K562 (cell line): ENCODE measurements at regions not wholly inside any gene's neighbourhood (a gene's known extent, or its start where the extent isn't known, plus 50 kb on each side); places are given as distances from the start of the nearest gene placed in this dataset.

ENCODE experiments used
- ATAC-seq: fragments of 200-7000 bp; cut with Tn5 transposase; 3 replicates; pipeline ENCODE4 v1.9.1; 2020; ENCODE audit warnings: moderate library complexity
- BruUV-seq: library from RNA; stranded (reverse); fragments of 400-500 nt; replicated peaks from 2 replicates; lab custom pipeline; 2021; lab: Mats Ljungman, UMichigan
- CTCF ChIA-PET: fragments of 300-600 bp; formaldehyde crosslinking; extraction: SDS; loops from one replicate; lab custom pipeline; 2021; ENCODE audit warnings: low intra/inter-chr PET ratio; lab: Yijun Ruan, JAX
- POLR2A ChIA-PET: fragments of 300-600, 350-650 bp; sonication (Branson Sonifier 250); formaldehyde crosslinking; extraction: SDS; loops from one replicate; lab custom pipeline; 2021; ENCODE audit warnings: antibody characterized with exemption, inconsistent platforms; lab: Yijun Ruan, JAX
- DNase-seq, 4 experiments: peaks; one replicate each; pipeline versions ENCODE4 v3.0.0 to v3.0.0-alpha.2; 2011 to 2018; ENCODE audit warnings: low spot score in 3 of 4, mixed read lengths in 3 of 4; ENCODE audit errors: extremely low read depth in 1 of 4
- FAIRE-seq: peaks from 2 replicates; lab custom pipeline; 2011; peaks lifted over from hg19 to GRCh38; lab: Jason Lieb, UNC
- H2AFZ ChIP-seq: 2 replicates; pipeline ENCODE4 v1.6.0; 2011; ENCODE audit warnings: low read depth, low read length, control low read depth, inconsistent platforms
- H3K27ac ChIP-seq: fragments of 200-600 bp; 3 replicates; pipeline ENCODE4 v1.8.0; 2011; ENCODE audit warnings: low read depth, mild to moderate bottlenecking, control low read depth, inconsistent platforms, low read length, moderate library complexity, mixed read lengths; ENCODE audit errors: extremely low read depth
- H3K27me3 ChIP-seq, 2 experiments: fragments of 300-600 bp in 1 of 2; 2 replicates in 1 of 2; 3 replicates in 1 of 2; pipeline versions ENCODE4 v1.6.0 to v1.8.0; 2011; ENCODE audit warnings: inconsistent platforms in 2 of 2, low read length in 2 of 2, mild to moderate bottlenecking in 1 of 2, mixed read lengths in 1 of 2, moderate library complexity in 1 of 2; ENCODE audit not compliant: control insufficient read depth in 2 of 2, insufficient read depth in 2 of 2
- H3K36me3 ChIP-seq: fragments of 300-600 bp; 3 replicates; pipeline ENCODE4 v1.8.0; 2011; ENCODE audit warnings: mild to moderate bottlenecking, low read length, inconsistent platforms; ENCODE audit not compliant: control insufficient read depth, insufficient read depth
- H3K4me1 ChIP-seq, 2 experiments: fragments of 200-600 bp in 1 of 2; replicated peaks in 1 of 2; 2 replicates in 1 of 2; 3 replicates in 1 of 2; pipeline versions ENCODE4 v1.5.1 to v1.8.0; 2011; ENCODE audit warnings: inconsistent platforms in 2 of 2, low read length in 2 of 2, mild to moderate bottlenecking in 1 of 2, mixed read lengths in 1 of 2, moderate library complexity in 1 of 2; ENCODE audit not compliant: control insufficient read depth in 2 of 2, insufficient read depth in 2 of 2
- H3K4me2 ChIP-seq: 2 replicates; pipeline ENCODE4 v1.6.1; 2011; ENCODE audit warnings: low read length, control low read depth, inconsistent platforms, mixed read lengths; ENCODE audit not compliant: insufficient read depth
- H3K4me3 ChIP-seq: fragments of 200-600 bp; sonication (generic), shearing (Covaris generic); 2 replicates; pipeline ENCODE4 v1.5.1; 2016; ENCODE audit warnings: control low read depth, inconsistent platforms
- H3K79me2 ChIP-seq: fragments of 200-600 bp; 3 replicates; pipeline ENCODE4 v1.8.0; 2011; ENCODE audit warnings: low read length, inconsistent platforms; ENCODE audit not compliant: control insufficient read depth, insufficient read depth
- H3K9ac ChIP-seq, 2 experiments: 2 replicates each; pipeline versions ENCODE4 v1.6.0 to v1.6.1; 2011; ENCODE audit warnings: low read depth in 2 of 2, low read length in 2 of 2, control low read depth in 1 of 2, inconsistent platforms in 1 of 2, mild to moderate bottlenecking in 1 of 2, mixed read lengths in 1 of 2; ENCODE audit not compliant: insufficient read depth in 1 of 2
- H3K9me1 ChIP-seq: one replicate; pipeline ENCODE4 v1.6.0; 2011; ENCODE audit warnings: inconsistent platforms, mild to moderate bottlenecking, low read length, moderate library complexity; ENCODE audit not compliant: control insufficient read depth, insufficient read depth
- H3K9me3 ChIP-seq: replicated peaks from 2 replicates; pipeline ENCODE4 v1.5.1; 2011; ENCODE audit warnings: low read depth, low read length, inconsistent platforms; ENCODE audit not compliant: control insufficient read depth, insufficient read depth
- H4K20me1 ChIP-seq: replicated peaks from 2 replicates; pipeline ENCODE4 v1.6.1; 2011; ENCODE audit warnings: low read length, inconsistent platforms, mixed read lengths; ENCODE audit not compliant: control insufficient read depth, insufficient read depth
- HDAC8 ChIP-seq: fragments of 450-650 bp; IDR thresholded peaks from 2 replicates; pipeline ENCODE4 v1.6.1; 2016; ENCODE audit warnings: mild to moderate bottlenecking, missing genetic modification characterization, moderate library complexity, missing compliant biosample characterization
- KAT8 ChIP-seq: fragments of 450-650 bp; IDR thresholded peaks from 2 replicates; pipeline ENCODE4 v1.6.1; 2016; ENCODE audit warnings: low read depth, mild to moderate bottlenecking
- SMAD2 ChIP-seq: fragments of 150-350 bp; IDR thresholded peaks from 2 replicates; pipeline ENCODE4 v1.6.1; 2014; ENCODE audit warnings: low read depth, mild to moderate bottlenecking, low read length
- TGIF2 ChIP-seq: sonication (generic); formaldehyde crosslinking; IDR thresholded peaks from 2 replicates; pipeline ENCODE4 v1.8.1; 2022; ENCODE audit warnings: mild to moderate bottlenecking, missing genetic modification reagents, moderate library complexity
- ZBED1 ChIP-seq: IDR thresholded peaks from 2 replicates; pipeline ENCODE4 v1.6.1; 2014
- ZFP30 ChIP-seq: fragments of 250-450 bp; sonication (Bioruptor Pico); IDR thresholded peaks from 2 replicates; pipeline ENCODE4 v1.8.0; 2022; ENCODE audit warnings: moderate library complexity, mild to moderate bottlenecking, inconsistent platforms, borderline replicate concordance
- ZNF583 ChIP-seq: fragments of 250-450 bp; sonication (Bioruptor Pico); IDR thresholded peaks from 2 replicates; pipeline ENCODE4 v1.4.0; 2020
- ZNF717 ChIP-seq: fragments of 250-450 bp; sonication (Bioruptor Pico); IDR thresholded peaks from 2 replicates; pipeline ENCODE4 v1.5.0; 2021
- WGBS: fragments of 100-300 bp; shearing (Covaris generic); methylation state at CpG from one replicate; pipeline ENCODE4 v1.1.6; 2016; ENCODE audit warnings: low coverage, mixed read lengths; ENCODE audit not compliant: insufficient coverage; ENCODE audit errors: missing lambda C conversion rate; 5-methylcytosine and 5-hydroxymethylcytosine counted together
- in situ Hi-C: fragments of 300-500 bp; cut with MboI; formaldehyde crosslinking; loops from 4 replicates; pipeline ENCODE4 v1.15.0; 2018; ENCODE audit warnings: inconsistent platforms, mixed read lengths
- intact Hi-C: fragments of 100-400 bp; cut with micrococcal nuclease; formaldehyde crosslinking; loops from 2 replicates; pipeline ENCODE4 v1.14.2; 2022

- WGBS = 0% methylated on average over 3 of the region's 3 CpGs
- ATAC-seq = no peak
- no peaks in the 10 kb centered on the region for H4K20me1 ChIP-seq
- no peak overlapping the region for H3K4me3 ChIP-seq
- H3K4me1 ChIP-seq = no peaks in the 10 kb centered on the region
- no peak overlapping the region for H3K4me2 ChIP-seq
- TF ChIP-seq SMAD2 (no peak), HDAC8 (tag) (no peak), KAT8 (no peak), ZNF717 (CRISPR knock-in tag) (no peak)
- no peaks in the 10 kb centered on the region for H3K9me1 ChIP-seq
- no TSS peak for BruUV-seq
- H3K36me3 ChIP-seq = no peaks in the 10 kb centered on the region
- no peak for DNase-seq
- H3K27ac ChIP-seq = no peak overlapping the region
- intact Hi-C loops (no loop called here), in situ Hi-C loops (no loop called here)
- ChIA-PET CTCF (no interaction called here), POLR2A (no interaction called here)
- no peaks in the 10 kb centered on the region for H3K79me2 ChIP-seq
- H2AFZ ChIP-seq = no peak overlapping the region
- no peaks in the 10 kb centered on the region for H3K27me3 ChIP-seq
- no peak overlapping the region for H3K9ac ChIP-seq
- FAIRE-seq = no peak
- no peaks in the 10 kb centered on the region for H3K9me3 ChIP-seq
Measured at GRCh38 chr2:181130686-181131085, 150.3 kb downstream of the UBE2E3 start.

GRCh38 chr2:181131584-181131983, 151.2 kb downstream of the UBE2E3 start:
- POLR2A ChIA-PET = no interaction called here

More at GRCh38 chr2:181131584-181131983, 151.2 kb downstream of the UBE2E3 start:
- Histone ChIP-seq H3K4me1 (no peaks in the 10 kb centered on the region), H3K9me1 (no peaks in the 10 kb centered on the region), H4K20me1 (no peaks in the 10 kb centered on the region), H3K4me3 (no peak overlapping the region), H3K27me3 (no peaks in the 10 kb centered on the region), H3K9ac (no peak overlapping the region), H3K36me3 (no peaks in the 10 kb centered on the region), H3K79me2 (no peaks in the 10 kb centered on the region), H2AFZ (no peak overlapping the region), H3K4me2 (no peak overlapping the region), H3K27ac (no peak overlapping the region), H3K9me3 (no peaks in the 10 kb centered on the region)
- FAIRE-seq = no peak
- no TSS peak for BruUV-seq
- ATAC-seq = no peak
- intact Hi-C loops = no loop called here
- no peak for TF ChIP-seq ZNF583
- no peak for TF ChIP-seq ZBED1
- no peak for TF ChIP-seq TGIF2 (CRISPR knock-in tag)
- TF ChIP-seq ZFP30 (CRISPR knock-in tag) = no peak
- CTCF ChIA-PET = no interaction called here
- WGBS = 0% methylated on average over 2 of the region's 2 CpGs
- in situ Hi-C loops = no loop called here
- no peak for DNase-seq
